HFFc6 (cell line): ENCODE measurements at regions not wholly inside any gene's neighbourhood (a gene's known extent, or its start where the extent isn't known, plus 50 kb on each side); places are given as distances from the start of the nearest gene placed in this dataset.

ENCODE experiments used
- DNase-seq: peaks from one replicate; pipeline ENCODE4 v3.0.0-alpha.2; 2018
- H3K27ac Mint-ChIP-seq: 2 replicates; pipeline ENCODE4 v1.8.0; 2020; ENCODE audit warnings: mild to moderate bottlenecking, mixed read lengths
- H3K27me3 Mint-ChIP-seq: 2 replicates; pipeline ENCODE4 v1.8.0; 2021; ENCODE audit warnings: mild to moderate bottlenecking, moderate library complexity, mixed read lengths; ENCODE audit not compliant: insufficient read depth
- H3K36me3 Mint-ChIP-seq: 2 replicates; pipeline ENCODE4 v1.8.0; 2021; ENCODE audit warnings: low read depth, mixed read lengths
- H3K4me1 Mint-ChIP-seq: 2 replicates; pipeline ENCODE4 v1.8.0; 2020; ENCODE audit warnings: low read depth, mixed read lengths
- H3K4me3 Mint-ChIP-seq: 2 replicates; pipeline ENCODE4 v1.8.0; 2020; ENCODE audit warnings: mild to moderate bottlenecking, moderate library complexity, mixed read lengths
- H3K9me3 Mint-ChIP-seq: 2 replicates; pipeline ENCODE4 v1.8.0; 2020; ENCODE audit warnings: mild to moderate bottlenecking, mixed read lengths
- TF ChIP-seq, protein P1 (sequence below): fragments of 200-600 bp; sonication (generic); IDR thresholded peaks from 2 replicates; pipeline ENCODE4 v1.5.0; 2021; ENCODE audit warnings: antibody characterized with exemption, mild to moderate bottlenecking

DNA sequence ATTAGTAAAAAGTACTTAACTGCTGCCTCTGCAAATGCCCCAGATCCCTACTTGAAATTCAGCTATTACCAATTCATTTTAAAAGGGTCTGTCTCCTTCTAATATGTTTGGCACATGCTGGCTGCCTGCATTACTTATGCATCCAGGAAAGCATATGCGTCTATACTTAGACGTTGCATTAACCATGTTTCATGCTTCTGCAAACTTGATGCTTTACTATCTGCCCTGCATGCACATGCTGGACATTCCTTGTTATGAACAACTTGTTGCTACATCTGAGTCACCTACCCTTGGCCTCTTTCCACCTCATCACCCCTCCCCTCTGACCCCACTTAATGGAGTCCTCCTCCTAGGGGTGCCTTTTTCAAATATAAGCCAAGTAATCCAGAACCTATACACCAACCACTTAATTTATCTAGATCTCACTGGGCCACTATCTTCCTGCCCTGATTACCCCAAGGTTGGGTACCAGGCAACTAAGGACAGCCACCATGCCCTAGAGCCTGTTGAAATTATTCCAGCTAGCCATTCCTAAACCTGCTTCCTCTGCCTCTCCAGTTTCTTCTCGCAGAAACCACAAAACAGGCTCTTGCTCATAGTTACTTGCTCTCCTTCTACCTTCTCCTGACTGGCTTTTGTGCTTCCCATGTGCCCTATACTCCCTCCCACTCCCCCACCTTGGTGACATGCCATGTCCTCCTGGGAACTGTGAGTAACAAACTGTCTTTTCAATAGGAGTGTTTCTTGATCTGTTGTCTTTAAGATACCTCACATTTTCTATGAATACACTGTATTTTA is 1187.9 kb downstream of the REEP3 start:
- Mint-ChIP-seq H3K9me3 (peaks cover 26% of the 10 kb centered on the region), H3K4me1 (no peaks in the 10 kb centered on the region), H3K27me3 (no peaks in the 10 kb centered on the region), H3K27ac (no peak overlapping the region), H3K4me3 (no peak overlapping the region), H3K36me3 (no peaks in the 10 kb centered on the region)
- TF ChIP-seq, protein P1, sequence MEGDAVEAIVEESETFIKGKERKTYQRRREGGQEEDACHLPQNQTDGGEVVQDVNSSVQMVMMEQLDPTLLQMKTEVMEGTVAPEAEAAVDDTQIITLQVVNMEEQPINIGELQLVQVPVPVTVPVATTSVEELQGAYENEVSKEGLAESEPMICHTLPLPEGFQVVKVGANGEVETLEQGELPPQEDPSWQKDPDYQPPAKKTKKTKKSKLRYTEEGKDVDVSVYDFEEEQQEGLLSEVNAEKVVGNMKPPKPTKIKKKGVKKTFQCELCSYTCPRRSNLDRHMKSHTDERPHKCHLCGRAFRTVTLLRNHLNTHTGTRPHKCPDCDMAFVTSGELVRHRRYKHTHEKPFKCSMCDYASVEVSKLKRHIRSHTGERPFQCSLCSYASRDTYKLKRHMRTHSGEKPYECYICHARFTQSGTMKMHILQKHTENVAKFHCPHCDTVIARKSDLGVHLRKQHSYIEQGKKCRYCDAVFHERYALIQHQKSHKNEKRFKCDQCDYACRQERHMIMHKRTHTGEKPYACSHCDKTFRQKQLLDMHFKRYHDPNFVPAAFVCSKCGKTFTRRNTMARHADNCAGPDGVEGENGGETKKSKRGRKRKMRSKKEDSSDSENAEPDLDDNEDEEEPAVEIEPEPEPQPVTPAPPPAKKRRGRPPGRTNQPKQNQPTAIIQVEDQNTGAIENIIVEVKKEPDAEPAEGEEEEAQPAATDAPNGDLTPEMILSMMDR = no peak
- no peak for DNase-seq

DNA sequence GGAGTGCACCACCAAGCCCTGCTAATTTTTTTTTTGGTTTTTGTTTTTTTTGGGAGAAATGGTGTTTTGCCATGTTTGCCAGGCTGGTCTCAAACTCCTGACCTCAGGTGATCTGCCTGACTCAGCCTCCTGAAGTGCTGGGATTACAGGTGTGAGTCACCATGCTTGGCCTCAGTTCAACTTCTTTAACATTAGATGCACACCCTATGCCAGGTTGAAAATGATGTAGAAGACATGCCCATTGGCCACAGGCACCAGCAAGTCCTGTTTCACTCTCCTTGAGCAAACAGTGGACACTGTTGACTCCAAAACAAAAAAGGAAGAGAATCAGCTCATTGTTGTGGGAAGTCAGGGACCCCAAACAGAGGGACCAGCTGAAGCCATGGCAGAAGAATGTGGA is 1205.3 kb downstream of the REEP3 start:
- no peak overlapping the region for H3K4me3 Mint-ChIP-seq

DNA sequence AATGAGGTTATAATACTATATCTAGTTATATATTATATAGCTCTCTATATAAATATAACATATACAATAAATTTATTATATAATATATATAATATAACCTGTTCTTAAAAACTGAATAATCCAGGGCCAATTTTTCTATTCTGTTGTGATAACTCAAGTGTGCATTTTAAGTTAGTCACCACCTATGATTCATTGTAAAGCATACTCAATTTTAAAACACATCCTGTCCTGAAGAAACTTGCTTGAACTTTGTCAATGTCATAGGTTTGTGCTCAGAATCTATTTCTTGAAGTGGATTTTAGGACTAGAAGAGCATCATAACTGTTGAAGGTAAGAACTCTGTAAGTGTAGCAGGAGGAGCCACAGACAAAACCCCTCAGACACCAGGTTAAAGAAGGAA is 1209.8 kb downstream of the REEP3 start:
- no peak overlapping the region for H3K4me3 Mint-ChIP-seq
- peaks cover 50% of the 10 kb centered on the region for H3K9me3 Mint-ChIP-seq
- H3K27ac Mint-ChIP-seq = no peak overlapping the region
- no peaks in the 10 kb centered on the region for H3K4me1 Mint-ChIP-seq
- TF ChIP-seq, protein P1 = no peak
- H3K27me3 Mint-ChIP-seq = no peaks in the 10 kb centered on the region
- H3K36me3 Mint-ChIP-seq = no peaks in the 10 kb centered on the region
- DNase-seq = no peak

More for the DNA sequence above, 1205.3 kb downstream of the REEP3 start:
- Mint-ChIP-seq H3K27me3 (no peaks in the 10 kb centered on the region), H3K9me3 (peaks cover 37% of the 10 kb centered on the region), H3K27ac (no peak overlapping the region), H3K36me3 (no peaks in the 10 kb centered on the region), H3K4me1 (no peaks in the 10 kb centered on the region)
- TF ChIP-seq, protein P1 = no peak
- DNase-seq = no peak

DNA sequence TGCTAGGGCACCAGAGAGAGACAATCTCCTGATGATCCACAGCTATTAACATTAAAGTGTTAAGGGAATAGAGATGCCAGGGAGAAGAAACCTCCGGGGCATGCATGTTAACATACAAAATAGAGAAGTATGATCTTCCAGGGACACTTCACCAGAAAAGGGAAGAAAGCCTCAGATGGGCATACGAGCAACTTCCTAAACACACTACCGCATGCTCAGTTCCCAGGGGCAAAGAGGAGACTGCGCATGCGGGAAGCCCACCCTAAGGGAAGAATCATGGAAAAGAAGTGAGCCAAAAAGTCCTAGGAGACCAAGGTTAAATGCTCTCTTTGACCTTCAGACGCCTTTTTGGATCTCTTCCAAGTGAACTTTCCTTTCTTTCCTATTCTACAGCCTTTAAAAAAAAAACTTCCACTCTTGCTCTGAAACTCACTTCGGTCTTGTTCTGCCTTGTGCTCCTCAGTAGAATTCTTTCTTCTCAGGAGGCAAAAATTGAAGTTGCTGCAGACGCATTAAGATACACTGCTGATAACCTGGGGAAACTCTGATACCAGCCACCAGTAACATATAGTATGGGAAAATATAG is 1211.3 kb downstream of the REEP3 start:
- no peak overlapping the region for H3K4me3 Mint-ChIP-seq
- H3K9me3 Mint-ChIP-seq = peaks cover 54% of the 10 kb centered on the region
- H3K36me3 Mint-ChIP-seq = no peaks in the 10 kb centered on the region
- TF ChIP-seq, protein P1 = no peak
- no peaks in the 10 kb centered on the region for H3K27me3 Mint-ChIP-seq
- no peaks in the 10 kb centered on the region for H3K4me1 Mint-ChIP-seq
- DNase-seq = no peak
- H3K27ac Mint-ChIP-seq = no peak overlapping the region

DNA sequence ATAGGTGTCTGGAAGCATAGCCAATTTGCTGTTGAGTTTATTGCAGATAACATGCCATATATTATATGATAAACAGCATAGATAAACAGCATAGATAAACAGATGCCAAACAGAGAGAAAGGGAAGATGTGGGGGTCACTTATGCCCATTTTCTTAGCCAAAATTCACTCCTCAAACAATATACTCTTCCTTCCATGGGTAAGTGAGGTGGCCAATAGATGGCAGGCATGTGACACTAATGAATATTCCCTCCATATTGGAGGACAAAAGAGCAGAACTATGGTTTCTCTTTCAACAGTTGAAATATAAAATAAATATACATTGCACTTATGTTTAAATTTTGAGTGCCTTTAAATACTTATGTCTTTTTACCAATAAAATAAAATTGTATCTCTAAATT is 1212.8 kb downstream of the REEP3 start:
- H3K27me3 Mint-ChIP-seq = no peaks in the 10 kb centered on the region
- H3K36me3 Mint-ChIP-seq = no peaks in the 10 kb centered on the region
- H3K9me3 Mint-ChIP-seq = peaks cover 49% of the 10 kb centered on the region
- H3K4me3 Mint-ChIP-seq = no peak overlapping the region
- no peaks in the 10 kb centered on the region for H3K4me1 Mint-ChIP-seq
- TF ChIP-seq, protein P1 = no peak; the same call in 1 of the 2 replicates
- no peak for DNase-seq
- H3K27ac Mint-ChIP-seq = no peak overlapping the region
